Mesendoderm (in vitro differentiated cells): ENCODE measurements at regions not wholly inside any gene's neighbourhood (a gene's known extent, or its start where the extent isn't known, plus 50 kb on each side); places are given as distances from the start of the nearest gene placed in this dataset.

Source experiments
- DNase-seq: peaks from one replicate; pipeline ENCODE4 v3.0.0; 2013
- H2AK5ac ChIP-seq: 2 replicates; pipeline ENCODE4 v1.6.1; 2013; ENCODE audit warnings: low read length, inconsistent platforms
- H2BK120ac ChIP-seq: 2 replicates; pipeline ENCODE4 v1.6.1; 2013; ENCODE audit warnings: low read depth, mild to moderate bottlenecking, low read length, moderate library complexity, mixed read lengths
- H2BK15ac ChIP-seq: replicated peaks from 2 replicates; pipeline ENCODE4 v1.6.1; 2013; ENCODE audit warnings: low read depth, mild to moderate bottlenecking, moderate library complexity
- H2BK5ac ChIP-seq: 2 replicates; pipeline ENCODE4 v1.6.1; 2013; ENCODE audit warnings: low read length, inconsistent platforms
- H3K18ac ChIP-seq: 2 replicates; pipeline ENCODE4 v1.6.1; 2013; ENCODE audit warnings: mild to moderate bottlenecking, low read length, mixed read lengths
- H3K23ac ChIP-seq: one replicate; pipeline ENCODE4 v1.6.1; 2013; ENCODE audit warnings: low read length
- H3K27ac ChIP-seq: 2 replicates; pipeline ENCODE4 v1.5.1; 2013; ENCODE audit warnings: low read depth, mild to moderate bottlenecking, inconsistent platforms, low read length, moderate library complexity
- H3K27me3 ChIP-seq: 2 replicates; pipeline ENCODE4 v1.6.1; 2013; ENCODE audit warnings: low read length, control low read depth, mild to moderate bottlenecking, inconsistent platforms; ENCODE audit not compliant: insufficient read depth, poor library complexity
- H3K36me3 ChIP-seq: 2 replicates; pipeline ENCODE4 v1.6.1; 2013; ENCODE audit warnings: low read length, inconsistent platforms; ENCODE audit not compliant: control insufficient read depth, insufficient read depth
- H3K4ac ChIP-seq: one replicate; pipeline ENCODE4 v1.6.1; 2013; ENCODE audit warnings: low read depth, mild to moderate bottlenecking, low read length, moderate library complexity
- H3K4me1 ChIP-seq: 2 replicates; pipeline ENCODE4 v1.6.1; 2013; ENCODE audit warnings: low read depth, low read length, inconsistent platforms; ENCODE audit not compliant: control insufficient read depth
- H3K4me2 ChIP-seq: 2 replicates; pipeline ENCODE4 v1.6.1; 2013; ENCODE audit warnings: low read length
- H3K4me3 ChIP-seq: 2 replicates; pipeline ENCODE4 v1.5.1; 2013; ENCODE audit warnings: mild to moderate bottlenecking, low read length
- H3K56ac ChIP-seq: one replicate; pipeline ENCODE4 v1.6.1; 2013; ENCODE audit warnings: low read length
- H3K79me1 ChIP-seq: 2 replicates; pipeline ENCODE4 v1.6.1; 2013; ENCODE audit warnings: low read length, inconsistent platforms
- H3K79me2 ChIP-seq: 2 replicates; pipeline ENCODE4 v1.6.1; 2013; ENCODE audit warnings: mild to moderate bottlenecking, low read length; ENCODE audit not compliant: control insufficient read depth, insufficient read depth
- H3K9ac ChIP-seq: 2 replicates; pipeline ENCODE4 v1.6.1; 2013; ENCODE audit warnings: low read length, inconsistent platforms
- H4K5ac ChIP-seq: one replicate; pipeline ENCODE4 v1.6.1; 2013; ENCODE audit warnings: low read length
- H4K8ac ChIP-seq: one replicate; pipeline ENCODE4 v1.6.1; 2013; ENCODE audit warnings: low read depth, mild to moderate bottlenecking, control low read depth, low read length, moderate library complexity
- WGBS: extraction: QIAGEN DNeasy Blood & Tissue Kit; methylation state at CpG from one replicate; pipeline ENCODE4 v1.1.7; 2013; ENCODE audit warnings: low lambda C conversion rate, missing lambda C conversion rate; ENCODE audit not compliant: insufficient coverage; ENCODE audit errors: extremely low coverage; 5-methylcytosine and 5-hydroxymethylcytosine counted together

DNA sequence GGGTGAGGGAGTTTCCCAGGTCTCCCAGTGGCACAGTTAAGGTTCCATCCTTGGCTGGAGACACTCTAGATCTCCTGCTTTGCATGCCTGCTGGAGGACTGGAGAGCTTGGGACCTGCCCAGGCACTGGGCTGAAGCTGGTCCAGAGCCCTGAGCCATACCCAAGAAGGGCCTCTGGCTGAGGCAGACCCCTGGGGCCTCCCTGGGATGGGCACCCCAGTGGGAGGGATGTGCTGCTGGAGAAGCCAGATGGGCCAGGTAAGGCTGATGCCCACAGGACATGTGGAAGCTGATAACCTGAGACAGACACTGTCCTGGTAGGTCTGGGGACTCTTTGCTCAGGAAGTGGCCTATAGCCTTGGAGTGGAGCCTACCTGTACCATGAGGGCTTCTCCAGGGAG, 160.7 kb downstream of the TFCP2L1 start:
- no peak overlapping the region for H3K18ac ChIP-seq
- no peak overlapping the region for H4K5ac ChIP-seq
- no peak overlapping the region for H3K4ac ChIP-seq
- H3K23ac ChIP-seq: no peak overlapping the region
- no peak for DNase-seq
- no peak overlapping the region for H4K8ac ChIP-seq
- H3K36me3 ChIP-seq: no peaks in the 10 kb centered on the region
- H2BK15ac ChIP-seq: no peak overlapping the region
- H3K27ac ChIP-seq: no peak overlapping the region
- H2AK5ac ChIP-seq: no peak overlapping the region
- no peaks in the 10 kb centered on the region for H3K79me2 ChIP-seq
- no peak overlapping the region for H3K4me2 ChIP-seq
- no peak overlapping the region for H2BK5ac ChIP-seq
- H3K56ac ChIP-seq: no peak overlapping the region
- H3K4me3 ChIP-seq: no peak overlapping the region
- H2BK120ac ChIP-seq: no peak overlapping the region
- H3K27me3 ChIP-seq: no peaks in the 10 kb centered on the region
- H3K79me1 ChIP-seq: no peaks in the 10 kb centered on the region
- H3K9ac ChIP-seq: no peak overlapping the region
- no peaks in the 10 kb centered on the region for H3K4me1 ChIP-seq

DNA sequence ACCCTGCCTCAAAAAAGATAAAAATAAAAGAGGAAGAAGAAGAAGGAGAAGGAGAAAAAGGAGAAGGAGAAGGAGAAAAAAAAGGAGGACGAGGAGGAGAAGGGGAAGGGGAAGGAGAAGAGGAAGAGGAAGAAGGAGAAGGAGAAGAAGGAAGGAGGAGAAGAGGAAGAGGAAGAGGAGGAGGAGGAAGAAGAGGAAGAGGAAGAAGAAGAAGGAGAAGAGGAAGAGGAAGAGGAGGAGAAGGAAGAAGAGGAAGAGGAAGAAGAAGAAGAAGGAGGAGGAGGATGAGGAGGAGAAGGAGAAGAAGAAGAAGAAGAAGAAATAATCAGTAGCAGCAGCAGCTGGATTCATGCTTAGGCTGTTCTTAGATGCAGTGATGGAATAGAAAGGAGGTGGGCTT, 159.7 kb downstream of the TFCP2L1 start:
- H3K56ac ChIP-seq: no peak overlapping the region
- no peak overlapping the region for H4K5ac ChIP-seq
- no peak overlapping the region for H2BK120ac ChIP-seq
- no peak overlapping the region for H3K27ac ChIP-seq
- no peak overlapping the region for H3K23ac ChIP-seq
- no peak overlapping the region for H3K18ac ChIP-seq
- H2BK5ac ChIP-seq: no peak overlapping the region
- DNase-seq: no peak
- no peaks in the 10 kb centered on the region for H3K79me1 ChIP-seq
- H3K4me3 ChIP-seq: no peak overlapping the region
- WGBS: no CpG with 5 or more reads among the region's 1 CpG
- H3K4me2 ChIP-seq: no peak overlapping the region
- no peak overlapping the region for H3K4ac ChIP-seq
- no peak overlapping the region for H2AK5ac ChIP-seq
- no peaks in the 10 kb centered on the region for H3K79me2 ChIP-seq
- no peaks in the 10 kb centered on the region for H3K27me3 ChIP-seq
- no peak overlapping the region for H3K9ac ChIP-seq
- no peak overlapping the region for H2BK15ac ChIP-seq
- no peaks in the 10 kb centered on the region for H3K36me3 ChIP-seq
- H3K4me1 ChIP-seq: peaks cover 2% of the 10 kb centered on the region
- no peak overlapping the region for H4K8ac ChIP-seq

DNA sequence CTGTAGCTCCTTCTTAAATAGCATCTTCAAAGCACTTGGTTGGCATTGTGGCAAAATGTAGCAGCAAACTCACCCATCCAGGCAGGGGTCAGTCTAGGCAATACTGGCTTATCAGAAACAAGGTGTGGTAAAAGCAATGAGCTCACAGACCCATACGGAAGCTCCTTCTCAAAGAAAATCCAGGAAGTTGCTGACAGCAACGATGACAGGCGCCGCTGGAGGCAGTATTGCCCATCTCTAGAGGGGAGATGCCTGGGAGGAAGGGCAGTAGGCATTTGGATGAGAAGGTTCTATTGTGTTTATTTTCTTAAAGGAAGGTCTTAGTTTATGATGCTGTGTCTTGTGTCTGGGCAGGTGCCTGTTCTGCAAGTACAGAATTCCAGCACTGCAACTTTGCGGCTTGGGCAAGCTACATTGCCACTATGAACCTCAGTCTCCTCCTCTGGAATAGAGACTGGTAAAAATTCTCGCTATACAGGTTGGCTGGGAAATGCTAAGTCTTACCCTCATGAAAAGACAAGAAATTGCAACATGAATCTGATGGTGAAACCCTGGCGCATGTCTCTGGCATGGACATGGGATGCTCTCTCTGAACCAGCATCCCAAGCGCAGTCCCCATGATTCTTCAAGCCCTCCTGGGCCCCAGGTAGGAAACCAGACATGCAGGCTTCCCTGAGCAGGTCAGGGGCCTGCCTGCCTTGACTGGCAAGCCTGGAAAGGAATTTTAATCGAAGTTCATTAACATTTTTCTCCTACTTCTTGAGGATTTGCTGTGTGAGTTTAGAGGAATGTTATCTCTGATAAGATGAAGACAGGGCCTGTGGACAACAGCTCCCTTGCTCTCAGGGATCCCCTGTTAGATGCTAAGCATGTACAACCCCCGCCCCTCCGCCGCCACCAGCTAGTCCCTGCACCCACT, 156.0 kb downstream of the TFCP2L1 start:
- Histone ChIP-seq H3K4me2 (no peak overlapping the region), H3K79me1 (no peaks in the 10 kb centered on the region), H3K27ac (no peak overlapping the region), H2BK5ac (no peak overlapping the region), H3K4me1 (peaks cover 2% of the 10 kb centered on the region), H3K4me3 (no peak overlapping the region), H2BK120ac (no peak overlapping the region), H3K4ac (no peak overlapping the region), H3K27me3 (no peaks in the 10 kb centered on the region), H3K23ac (no peak overlapping the region), H3K56ac (no peak overlapping the region), H3K18ac (no peak overlapping the region), H4K8ac (no peak overlapping the region), H2BK15ac (no peak overlapping the region), H2AK5ac (no peak overlapping the region), H4K5ac (no peak overlapping the region), H3K36me3 (no peaks in the 10 kb centered on the region), H3K79me2 (no peaks in the 10 kb centered on the region), H3K9ac (no peak overlapping the region)
- DNase-seq: peak; percentile 86
- no CpG with 5 or more reads among the region's 12 CpGs for WGBS

- Histone ChIP-seq H3K36me3 (no peaks in the 10 kb centered on the region), H3K4me3 (no peak overlapping the region), H3K23ac (no peak overlapping the region), H3K4me1 (peaks cover 2% of the 10 kb centered on the region), H3K4ac (no peak overlapping the region), H3K79me2 (no peaks in the 10 kb centered on the region), H2BK120ac (no peak overlapping the region), H3K27me3 (no peaks in the 10 kb centered on the region), H3K4me2 (no peak overlapping the region), H4K8ac (no peak overlapping the region), H4K5ac (no peak overlapping the region), H2BK5ac (no peak overlapping the region), H3K79me1 (no peaks in the 10 kb centered on the region), H2BK15ac (no peak overlapping the region), H3K9ac (no peak overlapping the region), H3K18ac (no peak overlapping the region), H3K56ac (no peak overlapping the region), H3K27ac (no peak overlapping the region), H2AK5ac (no peak overlapping the region)
- DNase-seq: no peak
- no CpG with 5 or more reads among the region's 6 CpGs for WGBS
Observed at GRCh38 chr2:121129692-121130091, 155.3 kb downstream of the TFCP2L1 start.

GRCh38 chr2:121130301-121130850, 154.6 kb downstream of the TFCP2L1 start:
- H2BK15ac ChIP-seq: no peak overlapping the region
- H4K8ac ChIP-seq: no peak overlapping the region
- no peaks in the 10 kb centered on the region for H3K27me3 ChIP-seq
- H3K18ac ChIP-seq: no peak overlapping the region
- peaks cover 2% of the 10 kb centered on the region for H3K4me1 ChIP-seq
- H3K4ac ChIP-seq: no peak overlapping the region
- no peak overlapping the region for H2BK5ac ChIP-seq
- no peak overlapping the region for H3K4me3 ChIP-seq
- no CpG with 5 or more reads among the region's 4 CpGs for WGBS
- no peak for DNase-seq
- no peak overlapping the region for H2AK5ac ChIP-seq
- H3K79me2 ChIP-seq: no peaks in the 10 kb centered on the region
- H3K23ac ChIP-seq: no peak overlapping the region
- H4K5ac ChIP-seq: no peak overlapping the region
- H2BK120ac ChIP-seq: no peak overlapping the region
- H3K27ac ChIP-seq: no peak overlapping the region
- no peak overlapping the region for H3K56ac ChIP-seq
- no peaks in the 10 kb centered on the region for H3K79me1 ChIP-seq
- H3K9ac ChIP-seq: no peak overlapping the region
- H3K4me2 ChIP-seq: no peak overlapping the region
- no peaks in the 10 kb centered on the region for H3K36me3 ChIP-seq
